ENCODE measurements at regions not wholly inside any gene's neighbourhood (a gene's known extent, or its start where the extent isn't known, plus 50 kb on each side); places are given as distances from the start of the nearest gene placed in this dataset.

DNA sequence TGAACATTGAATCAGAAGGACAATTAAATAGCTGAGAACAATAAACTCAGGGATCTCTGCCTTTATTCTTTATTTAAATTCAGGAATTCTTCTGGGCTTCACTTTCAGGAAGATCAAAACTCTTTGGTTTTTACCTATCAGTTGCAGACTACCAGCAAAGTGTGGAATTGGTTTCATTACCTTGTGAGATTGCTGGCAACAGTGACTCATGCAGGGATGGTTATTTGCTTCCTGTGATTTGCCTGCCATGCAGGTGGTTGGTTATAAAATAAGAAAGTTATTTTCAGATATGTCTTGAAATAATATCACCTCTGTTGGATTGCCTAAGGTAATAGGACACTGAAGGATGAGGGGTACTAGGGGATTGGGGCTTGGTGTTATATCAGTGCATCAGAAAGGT lies 204.6 kb downstream of the PTBP2 start:
- POLR2A ChIA-PET, result no interaction called here
- CTCF ChIA-PET, result interaction anchor here (1.6 kb wide), 1 partner anchor 18 kb away, joined by 3 read pairs; no protein-coding TSS in a partner anchor
- TF ChIP-seq, protein P1, sequence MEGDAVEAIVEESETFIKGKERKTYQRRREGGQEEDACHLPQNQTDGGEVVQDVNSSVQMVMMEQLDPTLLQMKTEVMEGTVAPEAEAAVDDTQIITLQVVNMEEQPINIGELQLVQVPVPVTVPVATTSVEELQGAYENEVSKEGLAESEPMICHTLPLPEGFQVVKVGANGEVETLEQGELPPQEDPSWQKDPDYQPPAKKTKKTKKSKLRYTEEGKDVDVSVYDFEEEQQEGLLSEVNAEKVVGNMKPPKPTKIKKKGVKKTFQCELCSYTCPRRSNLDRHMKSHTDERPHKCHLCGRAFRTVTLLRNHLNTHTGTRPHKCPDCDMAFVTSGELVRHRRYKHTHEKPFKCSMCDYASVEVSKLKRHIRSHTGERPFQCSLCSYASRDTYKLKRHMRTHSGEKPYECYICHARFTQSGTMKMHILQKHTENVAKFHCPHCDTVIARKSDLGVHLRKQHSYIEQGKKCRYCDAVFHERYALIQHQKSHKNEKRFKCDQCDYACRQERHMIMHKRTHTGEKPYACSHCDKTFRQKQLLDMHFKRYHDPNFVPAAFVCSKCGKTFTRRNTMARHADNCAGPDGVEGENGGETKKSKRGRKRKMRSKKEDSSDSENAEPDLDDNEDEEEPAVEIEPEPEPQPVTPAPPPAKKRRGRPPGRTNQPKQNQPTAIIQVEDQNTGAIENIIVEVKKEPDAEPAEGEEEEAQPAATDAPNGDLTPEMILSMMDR (IDR thresholded peaks at IDR 0.05; ENCODE audit: control extremely low read depth, extremely low read depth, low read depth, missing control alignments), result no peak
- no peak for DNase-seq (ENCODE audit: extremely low spot score)

DNA sequence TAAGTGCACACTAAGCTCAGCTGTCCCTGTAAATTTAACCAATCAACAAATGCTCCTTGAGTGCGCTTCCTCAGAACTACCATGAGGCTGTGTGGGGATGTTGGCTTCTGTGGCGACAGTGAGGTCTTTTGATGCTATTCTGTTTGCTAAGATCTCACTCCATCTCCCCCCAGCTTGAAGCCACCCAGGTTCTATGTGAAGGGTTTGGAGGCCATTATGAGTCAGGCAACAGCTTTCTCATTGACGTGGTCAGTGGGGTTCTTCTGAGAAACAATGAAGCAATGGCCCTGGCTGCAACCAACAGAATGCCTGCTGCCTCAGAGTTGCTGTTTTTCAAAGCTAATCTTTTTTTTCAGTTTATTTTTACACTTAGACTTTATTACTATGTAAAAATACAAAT lies 205.5 kb downstream of the PTBP2 start:
- CTCF ChIA-PET, result interaction anchor here (1.6 kb wide), 1 partner anchor 19 kb away, joined by 3 read pairs; no protein-coding TSS in a partner anchor
- DNase-seq (ENCODE audit: extremely low spot score), result no peak
- POLR2A ChIA-PET, result interaction anchor here (0.6 kb wide), 1 partner anchor 1785 kb away, joined by 10 read pairs; no protein-coding TSS in a partner anchor
- TF ChIP-seq, protein P1 (IDR thresholded peaks at IDR 0.05; ENCODE audit: control extremely low read depth, extremely low read depth, low read depth, missing control alignments), result no peak

DNA sequence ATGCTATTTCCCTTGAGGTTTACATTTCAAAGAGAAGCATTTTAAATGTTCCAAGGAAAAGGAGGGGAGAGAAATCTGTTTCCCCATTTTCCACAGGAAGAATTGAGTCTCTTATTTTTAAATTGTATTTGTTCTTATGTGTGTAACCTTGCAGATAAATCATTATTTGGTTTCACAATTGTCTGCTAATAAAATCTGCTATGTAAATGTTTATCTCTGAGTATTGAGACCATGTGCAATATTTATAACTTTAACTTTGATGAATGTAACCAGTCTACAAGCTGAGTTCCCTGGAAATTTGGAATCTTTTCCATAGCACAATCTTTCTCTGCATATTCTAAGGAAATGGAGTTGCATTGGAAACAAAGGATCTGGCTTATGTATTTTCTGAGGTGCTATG lies 209.6 kb downstream of the PTBP2 start:
- TF ChIP-seq, protein P1 (IDR thresholded peaks at IDR 0.05; ENCODE audit: control extremely low read depth, extremely low read depth, low read depth, missing control alignments), result no peak
- DNase-seq (ENCODE audit: extremely low spot score), result no peak
- ChIA-PET CTCF (interaction anchor here (1.9 kb wide), 1 partner anchor 10 kb away, joined by 4 read pairs; no protein-coding TSS in a partner anchor), POLR2A (no interaction called here)

DNA sequence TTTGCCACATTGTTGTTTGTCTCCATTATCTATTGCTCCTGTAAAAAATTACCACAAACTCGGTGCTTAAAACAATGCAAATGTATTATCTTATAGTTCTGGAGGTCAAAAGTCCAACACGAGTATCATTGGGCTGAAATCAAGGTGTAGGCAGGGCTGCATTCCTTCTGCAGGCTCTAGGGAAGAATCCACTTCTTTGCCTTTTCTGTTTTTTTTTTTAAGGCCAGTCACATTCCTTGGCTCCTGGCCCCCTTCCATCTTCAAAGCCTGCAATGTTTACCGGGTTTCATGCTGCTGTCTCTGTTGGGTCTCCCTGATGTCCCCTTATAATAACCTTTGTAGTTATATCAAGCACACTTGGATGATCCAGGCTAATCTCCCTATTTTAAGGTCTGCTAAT lies 212.7 kb downstream of the PTBP2 start:
- no peak for DNase-seq (ENCODE audit: extremely low spot score)
- TF ChIP-seq, protein P1 (IDR thresholded peaks at IDR 0.05; ENCODE audit: control extremely low read depth, extremely low read depth, low read depth, missing control alignments), result no peak
- POLR2A ChIA-PET, result no interaction called here
- CTCF ChIA-PET, result no interaction called here

DNA sequence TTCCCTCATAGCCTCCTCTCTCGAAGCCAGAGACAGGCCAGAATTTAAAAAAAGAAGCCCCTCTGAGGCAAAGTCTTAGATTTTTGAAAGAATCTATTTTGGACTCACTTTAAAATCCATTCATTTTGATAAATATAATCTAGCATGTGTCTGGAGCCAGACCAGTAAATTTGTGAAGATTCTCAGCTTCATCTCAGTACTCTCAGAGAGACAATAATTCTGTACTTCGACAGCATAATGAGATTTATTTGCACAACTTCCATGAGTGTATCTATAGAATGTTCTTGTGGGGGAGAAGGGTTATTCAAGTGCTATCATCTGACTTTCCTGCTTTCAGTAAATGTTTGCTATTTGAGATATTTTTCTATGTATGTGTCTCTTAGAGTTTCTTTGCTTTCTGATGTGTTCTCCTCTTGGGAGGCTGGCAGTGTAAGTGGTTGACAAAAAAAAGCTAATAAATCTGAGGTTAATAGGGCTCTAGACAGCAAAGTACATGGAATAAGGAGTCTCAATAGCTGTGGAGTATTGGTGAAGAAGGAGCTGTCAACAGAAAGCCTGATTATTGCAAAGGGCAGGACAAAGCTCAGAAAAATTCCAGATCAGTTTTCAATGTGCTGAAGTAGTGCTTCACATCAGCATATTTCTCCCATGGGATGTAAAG lies 223.0 kb downstream of the PTBP2 start:
- DNase-seq (ENCODE audit: extremely low spot score), result no peak
- ChIA-PET POLR2A (no interaction called here), CTCF (interaction anchor here (0.9 to 1.3 kb wide), 2 partner anchors 10 to 194 kb away, joined by 3 to 4 read pairs; no protein-coding TSS in a partner anchor)
- TF ChIP-seq, protein P1 (IDR thresholded peaks at IDR 0.05; ENCODE audit: control extremely low read depth, extremely low read depth, low read depth, missing control alignments), result no peak

DNA sequence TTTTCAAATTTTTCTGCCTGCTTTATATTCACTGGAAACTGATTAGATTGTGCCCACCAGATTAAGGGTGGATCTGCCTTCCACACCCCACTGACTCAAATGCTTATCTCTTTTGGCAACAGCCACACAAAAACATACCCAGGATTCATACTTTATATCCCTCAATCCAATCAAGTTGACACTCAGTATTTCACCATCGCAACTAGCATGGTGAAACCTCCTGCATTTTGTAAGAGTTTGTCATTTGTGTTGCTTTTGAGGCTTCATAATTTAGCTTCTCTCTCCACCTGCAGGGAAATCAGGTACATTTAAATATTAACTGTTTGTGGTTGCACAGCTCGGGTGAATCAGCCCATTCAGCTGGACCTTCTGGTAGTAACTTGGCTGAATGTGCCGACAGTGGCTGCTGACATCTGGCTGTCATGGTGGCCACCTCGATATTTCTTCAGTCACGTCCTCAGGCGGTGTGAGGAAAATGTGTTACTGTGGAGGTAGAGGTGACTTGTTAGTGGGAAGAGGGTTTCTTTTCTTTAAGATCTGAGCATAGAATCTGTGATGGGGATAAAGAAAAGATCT lies 224.0 kb downstream of the PTBP2 start:
- DNase-seq (ENCODE audit: extremely low spot score), result no peak
- ChIA-PET POLR2A (no interaction called here), CTCF (interaction anchor here (1.2 to 1.3 kb wide), 2 partner anchors 8 to 9 kb away, joined by 3 to 4 read pairs; no protein-coding TSS in a partner anchor)
- TF ChIP-seq, protein P1 (IDR thresholded peaks at IDR 0.05; ENCODE audit: control extremely low read depth, extremely low read depth, low read depth, missing control alignments), result no peak

Data from GM10248 (cell line).